WTC11 (cell line): ENCODE measurements at regions not wholly inside any gene's neighbourhood (a gene's known extent, or its start where the extent isn't known, plus 50 kb on each side); places are given as distances from the start of the nearest gene placed in this dataset.

Source experiments
- SMAD3 ChIP-seq: sonication (generic); formaldehyde crosslinking; IDR thresholded peaks from 2 replicates; pipeline ENCODE4 v1.8.0; 2022; ENCODE audit warnings: missing genetic modification reagents, mild to moderate bottlenecking, borderline replicate concordance
- TCF7 ChIP-seq: sonication (generic); formaldehyde crosslinking; IDR thresholded peaks from 2 replicates; pipeline ENCODE4 v1.8.0; 2022; ENCODE audit warnings: mild to moderate bottlenecking, low read depth, missing genetic modification reagents, moderate library complexity
- TF ChIP-seq, protein P1 (sequence below): sonication (generic); formaldehyde crosslinking; IDR thresholded peaks from 2 replicates; pipeline ENCODE4 v1.8.1; 2023; ENCODE audit warnings: mild to moderate bottlenecking, moderate library complexity, missing genetic modification reagents
- TF ChIP-seq, protein P2 (sequence below): sonication (generic); formaldehyde crosslinking; IDR thresholded peaks from 2 replicates; pipeline ENCODE4 v1.8.0; 2023; ENCODE audit warnings: missing genetic modification reagents
- TF ChIP-seq, protein P3 (sequence below): fragments of 200-600 bp; IDR thresholded peaks from 2 replicates; pipeline ENCODE4 v1.8.0; 2022; ENCODE audit warnings: antibody characterized with exemption
- TF ChIP-seq, protein P4 (sequence below): sonication (generic); formaldehyde crosslinking; IDR thresholded peaks from 2 replicates; pipeline ENCODE4 v1.8.1; 2022; ENCODE audit warnings: low read depth, missing genetic modification reagents, borderline replicate concordance
- TF ChIP-seq, protein P5 (sequence below): sonication (generic); formaldehyde crosslinking; IDR thresholded peaks from 2 replicates; pipeline ENCODE4 v1.8.1; 2022; ENCODE audit warnings: mild to moderate bottlenecking, moderate library complexity, missing genetic modification reagents
- TF ChIP-seq, protein P6 (sequence below): sonication (generic); formaldehyde crosslinking; conservative IDR thresholded peaks from 2 replicates; pipeline ENCODE4 v1.8.1; 2022; ENCODE audit warnings: mild to moderate bottlenecking, missing genetic modification reagents
- TF ChIP-seq, protein P7 (sequence below): sonication (generic); formaldehyde crosslinking; IDR thresholded peaks from 2 replicates; pipeline ENCODE4 v1.8.1; 2022; ENCODE audit warnings: missing genetic modification reagents, borderline replicate concordance

DNA sequence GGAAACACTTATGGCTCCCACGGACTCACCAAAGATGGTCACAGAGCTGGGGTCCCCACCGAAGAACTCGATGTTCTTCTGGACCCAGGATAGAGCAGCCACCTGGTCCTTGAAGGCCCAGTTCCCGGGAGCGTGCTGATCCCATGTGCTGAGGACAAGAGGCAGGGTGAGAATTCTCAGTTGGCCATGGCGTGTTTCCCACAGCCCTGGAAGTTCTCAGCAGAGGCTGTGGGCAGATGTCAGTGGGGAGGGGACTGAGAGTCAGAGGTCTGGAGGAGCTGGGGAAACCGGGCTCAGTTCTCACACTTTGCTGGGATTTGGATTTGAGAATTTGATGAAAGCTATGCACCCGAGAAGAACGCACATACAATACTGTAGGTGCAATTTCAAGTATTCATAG is 193.3 kb downstream of the BCR start:
- TF ChIP-seq, protein P1, sequence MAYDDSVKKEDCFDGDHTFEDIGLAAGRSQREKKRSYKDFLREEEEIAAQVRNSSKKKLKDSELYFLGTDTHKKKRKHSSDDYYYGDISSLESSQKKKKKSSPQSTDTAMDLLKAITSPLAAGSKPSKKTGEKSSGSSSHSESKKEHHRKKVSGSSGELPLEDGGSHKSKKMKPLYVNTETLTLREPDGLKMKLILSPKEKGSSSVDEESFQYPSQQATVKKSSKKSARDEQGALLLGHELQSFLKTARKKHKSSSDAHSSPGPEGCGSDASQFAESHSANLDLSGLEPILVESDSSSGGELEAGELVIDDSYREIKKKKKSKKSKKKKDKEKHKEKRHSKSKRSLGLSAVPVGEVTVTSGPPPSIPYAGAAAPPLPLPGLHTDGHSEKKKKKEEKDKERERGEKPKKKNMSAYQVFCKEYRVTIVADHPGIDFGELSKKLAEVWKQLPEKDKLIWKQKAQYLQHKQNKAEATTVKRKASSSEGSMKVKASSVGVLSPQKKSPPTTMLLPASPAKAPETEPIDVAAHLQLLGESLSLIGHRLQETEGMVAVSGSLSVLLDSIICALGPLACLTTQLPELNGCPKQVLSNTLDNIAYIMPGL, result no peak
- TF ChIP-seq, protein P2, sequence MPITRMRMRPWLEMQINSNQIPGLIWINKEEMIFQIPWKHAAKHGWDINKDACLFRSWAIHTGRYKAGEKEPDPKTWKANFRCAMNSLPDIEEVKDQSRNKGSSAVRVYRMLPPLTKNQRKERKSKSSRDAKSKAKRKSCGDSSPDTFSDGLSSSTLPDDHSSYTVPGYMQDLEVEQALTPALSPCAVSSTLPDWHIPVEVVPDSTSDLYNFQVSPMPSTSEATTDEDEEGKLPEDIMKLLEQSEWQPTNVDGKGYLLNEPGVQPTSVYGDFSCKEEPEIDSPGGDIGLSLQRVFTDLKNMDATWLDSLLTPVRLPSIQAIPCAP (CRISPR knock-in tag), result no peak
- TF ChIP-seq, protein P3, sequence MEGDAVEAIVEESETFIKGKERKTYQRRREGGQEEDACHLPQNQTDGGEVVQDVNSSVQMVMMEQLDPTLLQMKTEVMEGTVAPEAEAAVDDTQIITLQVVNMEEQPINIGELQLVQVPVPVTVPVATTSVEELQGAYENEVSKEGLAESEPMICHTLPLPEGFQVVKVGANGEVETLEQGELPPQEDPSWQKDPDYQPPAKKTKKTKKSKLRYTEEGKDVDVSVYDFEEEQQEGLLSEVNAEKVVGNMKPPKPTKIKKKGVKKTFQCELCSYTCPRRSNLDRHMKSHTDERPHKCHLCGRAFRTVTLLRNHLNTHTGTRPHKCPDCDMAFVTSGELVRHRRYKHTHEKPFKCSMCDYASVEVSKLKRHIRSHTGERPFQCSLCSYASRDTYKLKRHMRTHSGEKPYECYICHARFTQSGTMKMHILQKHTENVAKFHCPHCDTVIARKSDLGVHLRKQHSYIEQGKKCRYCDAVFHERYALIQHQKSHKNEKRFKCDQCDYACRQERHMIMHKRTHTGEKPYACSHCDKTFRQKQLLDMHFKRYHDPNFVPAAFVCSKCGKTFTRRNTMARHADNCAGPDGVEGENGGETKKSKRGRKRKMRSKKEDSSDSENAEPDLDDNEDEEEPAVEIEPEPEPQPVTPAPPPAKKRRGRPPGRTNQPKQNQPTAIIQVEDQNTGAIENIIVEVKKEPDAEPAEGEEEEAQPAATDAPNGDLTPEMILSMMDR, result no peak
- TF ChIP-seq, protein P4, sequence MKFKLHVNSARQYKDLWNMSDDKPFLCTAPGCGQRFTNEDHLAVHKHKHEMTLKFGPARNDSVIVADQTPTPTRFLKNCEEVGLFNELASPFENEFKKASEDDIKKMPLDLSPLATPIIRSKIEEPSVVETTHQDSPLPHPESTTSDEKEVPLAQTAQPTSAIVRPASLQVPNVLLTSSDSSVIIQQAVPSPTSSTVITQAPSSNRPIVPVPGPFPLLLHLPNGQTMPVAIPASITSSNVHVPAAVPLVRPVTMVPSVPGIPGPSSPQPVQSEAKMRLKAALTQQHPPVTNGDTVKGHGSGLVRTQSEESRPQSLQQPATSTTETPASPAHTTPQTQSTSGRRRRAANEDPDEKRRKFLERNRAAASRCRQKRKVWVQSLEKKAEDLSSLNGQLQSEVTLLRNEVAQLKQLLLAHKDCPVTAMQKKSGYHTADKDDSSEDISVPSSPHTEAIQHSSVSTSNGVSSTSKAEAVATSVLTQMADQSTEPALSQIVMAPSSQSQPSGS (CRISPR knock-in tag), result no peak
- TF ChIP-seq, protein P5, sequence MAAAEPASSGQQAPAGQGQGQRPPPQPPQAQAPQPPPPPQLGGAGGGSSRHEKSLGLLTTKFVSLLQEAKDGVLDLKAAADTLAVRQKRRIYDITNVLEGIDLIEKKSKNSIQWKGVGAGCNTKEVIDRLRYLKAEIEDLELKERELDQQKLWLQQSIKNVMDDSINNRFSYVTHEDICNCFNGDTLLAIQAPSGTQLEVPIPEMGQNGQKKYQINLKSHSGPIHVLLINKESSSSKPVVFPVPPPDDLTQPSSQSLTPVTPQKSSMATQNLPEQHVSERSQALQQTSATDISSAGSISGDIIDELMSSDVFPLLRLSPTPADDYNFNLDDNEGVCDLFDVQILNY (CRISPR knock-in tag), result no peak
- TF ChIP-seq, protein P6, sequence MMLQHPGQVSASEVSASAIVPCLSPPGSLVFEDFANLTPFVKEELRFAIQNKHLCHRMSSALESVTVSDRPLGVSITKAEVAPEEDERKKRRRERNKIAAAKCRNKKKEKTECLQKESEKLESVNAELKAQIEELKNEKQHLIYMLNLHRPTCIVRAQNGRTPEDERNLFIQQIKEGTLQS (CRISPR knock-in tag), result no peak
- TF ChIP-seq TCF7 (CRISPR knock-in tag), result no peak
- TF ChIP-seq SMAD3 (CRISPR knock-in tag), result no peak
- TF ChIP-seq, protein P7, sequence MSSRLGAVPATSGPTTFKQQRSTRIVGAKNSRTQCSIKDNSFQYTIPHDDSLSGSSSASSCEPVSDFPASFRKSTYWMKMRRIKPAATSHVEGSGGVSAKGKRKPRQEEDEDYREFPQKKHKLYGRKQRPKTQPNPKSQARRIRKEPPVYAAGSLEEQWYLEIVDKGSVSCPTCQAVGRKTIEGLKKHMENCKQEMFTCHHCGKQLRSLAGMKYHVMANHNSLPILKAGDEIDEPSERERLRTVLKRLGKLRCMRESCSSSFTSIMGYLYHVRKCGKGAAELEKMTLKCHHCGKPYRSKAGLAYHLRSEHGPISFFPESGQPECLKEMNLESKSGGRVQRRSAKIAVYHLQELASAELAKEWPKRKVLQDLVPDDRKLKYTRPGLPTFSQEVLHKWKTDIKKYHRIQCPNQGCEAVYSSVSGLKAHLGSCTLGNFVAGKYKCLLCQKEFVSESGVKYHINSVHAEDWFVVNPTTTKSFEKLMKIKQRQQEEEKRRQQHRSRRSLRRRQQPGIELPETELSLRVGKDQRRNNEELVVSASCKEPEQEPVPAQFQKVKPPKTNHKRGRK (CRISPR knock-in tag), result no peak
